OCI-LY3 (cell line): ENCODE measurements at regions not wholly inside any gene's neighbourhood (a gene's known extent, or its start where the extent isn't known, plus 50 kb on each side); places are given as distances from the start of the nearest gene placed in this dataset.
"Not testable (repeated sequence)": the region's sequence is repeated elsewhere in the genome, so short reads cannot be mapped to it uniquely, and the experiment has no call there.

Source experiments
- H2AFZ ChIP-seq: fragments of 200-600, 300-600 bp; shearing (Covaris generic); 2 replicates; pipeline ENCODE4 v1.6.0; 2014; ENCODE audit warnings: antibody characterized with exemption, low read depth, low read length
- H3K27ac ChIP-seq: fragments of 200-600, 300-600 bp; sonication (generic); 2 replicates; pipeline ENCODE4 v1.5.1; 2014; ENCODE audit warnings: mild to moderate bottlenecking, low read length, moderate library complexity, mixed read lengths
- H3K27me3 ChIP-seq: fragments of 200-600, 300-600 bp; sonication (generic); 2 replicates; pipeline ENCODE4 v1.6.1; 2014; ENCODE audit warnings: low read depth, low read length, mixed read lengths
- H3K36me3 ChIP-seq: fragments of 200-600, 300-600 bp; sonication (generic); replicated peaks from 2 replicates; pipeline ENCODE3; 2014; ENCODE audit warnings: low read depth, low read length, mixed read lengths
- H3K4me1 ChIP-seq: fragments of 300-600, 200-600 bp; sonication (generic); 2 replicates; pipeline ENCODE4 v1.6.1; 2014; ENCODE audit warnings: low read length, mixed read lengths
- H3K4me2 ChIP-seq: fragments of 200-600, 300-600 bp; sonication (generic); 2 replicates; pipeline ENCODE4 v1.6.1; 2014; ENCODE audit warnings: low read length, mixed read lengths
- H3K4me3 ChIP-seq: fragments of 300-600, 200-600 bp; sonication (generic); 2 replicates; pipeline ENCODE4 v1.5.1; 2014; ENCODE audit warnings: antibody characterized with exemption, mild to moderate bottlenecking, low read length, moderate library complexity
- H3K79me2 ChIP-seq: fragments of 300-600, 200-600 bp; shearing (Covaris generic); 2 replicates; pipeline ENCODE4 v1.6.1; 2014; ENCODE audit warnings: mild to moderate bottlenecking, low read length, mixed read lengths
- H3K9ac ChIP-seq: fragments of 300-600, 200-600 bp; shearing (Covaris generic); 2 replicates; pipeline ENCODE4 v1.6.0; 2014; ENCODE audit warnings: mild to moderate bottlenecking, low read length, moderate library complexity
- H3K9me3 ChIP-seq: fragments of 200-600, 300-600 bp; shearing (Covaris generic); 2 replicates; pipeline ENCODE4 v1.6.1; 2014; ENCODE audit warnings: low read length, mixed read lengths; ENCODE audit not compliant: insufficient read depth
- H4K20me1 ChIP-seq: fragments of 200-600, 300-600 bp; sonication (generic); 2 replicates; pipeline ENCODE4 v1.6.1; 2016; ENCODE audit warnings: low read length, mixed read lengths; ENCODE audit not compliant: insufficient read depth
- EZH2phosphoT487 ChIP-seq: fragments of 200-600 bp; shearing (Covaris generic); IDR thresholded peaks from 2 replicates; pipeline ENCODE4 v1.6.1; 2018; ENCODE audit warnings: antibody characterized with exemption, mixed run types, low read depth
- TF ChIP-seq, protein P1 (sequence below): fragments of 200-600, 300-600 bp; sonication (generic); IDR thresholded peaks from 2 replicates; pipeline ENCODE4 v1.5.1; 2014; ENCODE audit warnings: antibody characterized with exemption, low read length, low read depth

DNA sequence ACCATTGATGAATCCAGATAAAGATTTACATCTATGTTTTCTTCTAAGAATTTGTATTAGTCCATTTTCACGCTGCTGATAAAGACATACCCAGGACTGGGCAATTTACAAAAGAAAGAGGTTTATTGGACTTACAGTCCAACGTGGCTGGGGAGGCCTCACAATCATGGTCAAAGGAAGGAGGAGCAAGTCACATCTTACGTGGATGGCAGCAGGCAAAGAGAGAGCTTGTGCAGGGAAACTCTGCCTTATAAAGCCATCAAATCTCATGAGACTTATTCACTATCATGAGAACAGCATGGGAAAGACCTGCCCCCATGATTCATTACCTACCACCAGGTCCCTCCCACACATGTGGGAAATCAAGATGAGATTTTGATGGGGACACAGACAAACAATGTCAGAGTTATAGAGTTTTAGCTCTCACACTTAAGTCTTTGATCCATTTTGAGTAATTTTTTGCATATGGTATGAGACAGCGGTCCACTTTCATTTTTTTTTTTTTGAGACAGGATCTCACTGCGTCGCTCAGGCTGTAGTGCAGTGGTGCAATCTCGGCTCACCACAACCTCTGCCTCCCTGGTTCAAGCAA lies 53.5 kb upstream of the JADE2 start:
- H3K36me3 ChIP-seq, H3K79me2 ChIP-seq, H3K4me2 ChIP-seq, H2AFZ ChIP-seq, H3K4me1 ChIP-seq, H3K27me3 ChIP-seq, H3K27ac ChIP-seq, H4K20me1 ChIP-seq, H3K9me3 ChIP-seq, H3K4me3 ChIP-seq, H3K9ac ChIP-seq: not testable (repeated sequence)

DNA sequence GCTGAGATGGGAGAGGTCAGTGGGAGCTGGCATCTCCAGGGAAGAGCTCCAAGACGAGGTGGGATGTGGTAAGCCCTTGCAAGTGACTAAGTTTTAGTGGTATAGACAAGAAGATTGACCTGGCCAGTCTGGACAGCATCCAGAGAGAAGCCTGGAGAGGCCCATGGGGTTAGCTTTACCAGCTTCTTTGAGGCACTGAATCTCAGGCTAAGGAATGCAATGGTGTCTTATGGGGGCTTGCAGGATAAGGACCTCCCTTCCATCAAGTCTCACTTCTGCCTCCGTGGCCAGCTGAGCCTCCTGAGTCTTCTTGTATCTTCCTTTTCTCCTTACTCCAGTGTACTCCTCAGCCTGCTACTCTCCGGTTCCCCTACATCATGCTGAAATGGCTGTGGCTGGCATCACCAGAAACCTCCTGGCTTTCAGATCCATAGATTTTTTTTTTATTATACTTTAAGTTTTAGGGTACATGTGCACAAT lies 56.5 kb upstream of the JADE2 start:
- H3K9ac ChIP-seq: no peak overlapping the region
- TF ChIP-seq EZH2phosphoT487: no peak
- TF ChIP-seq, protein P1, sequence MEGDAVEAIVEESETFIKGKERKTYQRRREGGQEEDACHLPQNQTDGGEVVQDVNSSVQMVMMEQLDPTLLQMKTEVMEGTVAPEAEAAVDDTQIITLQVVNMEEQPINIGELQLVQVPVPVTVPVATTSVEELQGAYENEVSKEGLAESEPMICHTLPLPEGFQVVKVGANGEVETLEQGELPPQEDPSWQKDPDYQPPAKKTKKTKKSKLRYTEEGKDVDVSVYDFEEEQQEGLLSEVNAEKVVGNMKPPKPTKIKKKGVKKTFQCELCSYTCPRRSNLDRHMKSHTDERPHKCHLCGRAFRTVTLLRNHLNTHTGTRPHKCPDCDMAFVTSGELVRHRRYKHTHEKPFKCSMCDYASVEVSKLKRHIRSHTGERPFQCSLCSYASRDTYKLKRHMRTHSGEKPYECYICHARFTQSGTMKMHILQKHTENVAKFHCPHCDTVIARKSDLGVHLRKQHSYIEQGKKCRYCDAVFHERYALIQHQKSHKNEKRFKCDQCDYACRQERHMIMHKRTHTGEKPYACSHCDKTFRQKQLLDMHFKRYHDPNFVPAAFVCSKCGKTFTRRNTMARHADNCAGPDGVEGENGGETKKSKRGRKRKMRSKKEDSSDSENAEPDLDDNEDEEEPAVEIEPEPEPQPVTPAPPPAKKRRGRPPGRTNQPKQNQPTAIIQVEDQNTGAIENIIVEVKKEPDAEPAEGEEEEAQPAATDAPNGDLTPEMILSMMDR: no peak
- H4K20me1 ChIP-seq: no peaks in the 10 kb centered on the region
- H3K4me1 ChIP-seq: peaks cover 15% of the 10 kb centered on the region
- no peak overlapping the region for H3K27ac ChIP-seq
- no peak overlapping the region for H3K4me3 ChIP-seq
- H2AFZ ChIP-seq: no peak overlapping the region
- no peaks in the 10 kb centered on the region for H3K79me2 ChIP-seq
- no peak overlapping the region for H3K4me2 ChIP-seq
- H3K36me3 ChIP-seq: no peaks in the 10 kb centered on the region
- H3K9me3 ChIP-seq: no peaks in the 10 kb centered on the region
- H3K27me3 ChIP-seq: no peaks in the 10 kb centered on the region

DNA sequence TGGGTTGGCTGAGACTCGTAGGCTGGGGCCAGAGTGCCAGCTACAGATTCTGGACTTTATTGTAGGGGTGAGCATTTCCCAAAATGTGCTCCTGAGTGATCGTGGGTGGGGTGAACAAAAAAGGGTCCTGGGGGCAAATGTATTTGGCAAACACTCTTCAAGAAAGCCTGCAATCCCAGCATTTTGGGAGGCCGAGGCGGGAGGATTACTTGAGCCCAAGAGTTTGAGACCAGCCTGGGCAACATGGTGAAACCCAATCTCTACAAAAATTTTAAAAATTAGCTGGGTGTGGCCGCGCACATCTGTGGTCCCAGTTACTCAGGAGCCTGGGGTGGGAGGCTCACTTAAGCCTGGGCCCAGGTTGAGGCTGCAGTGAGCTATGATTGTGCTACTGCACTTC lies 55.5 kb upstream of the CDKN2AIPNL start:
- H3K79me2 ChIP-seq: no peaks in the 10 kb centered on the region
- TF ChIP-seq EZH2phosphoT487: no peak
- TF ChIP-seq, protein P1: no peak
- no peak overlapping the region for H3K27ac ChIP-seq
- no peaks in the 10 kb centered on the region for H3K36me3 ChIP-seq
- no peak overlapping the region for H2AFZ ChIP-seq
- H3K4me2 ChIP-seq: no peak overlapping the region
- no peak overlapping the region for H3K9ac ChIP-seq
- no peaks in the 10 kb centered on the region for H3K27me3 ChIP-seq
- H3K9me3 ChIP-seq: no peaks in the 10 kb centered on the region
- H3K4me3 ChIP-seq: no peak overlapping the region
- peaks cover 15% of the 10 kb centered on the region for H3K4me1 ChIP-seq
- no peaks in the 10 kb centered on the region for H4K20me1 ChIP-seq

DNA sequence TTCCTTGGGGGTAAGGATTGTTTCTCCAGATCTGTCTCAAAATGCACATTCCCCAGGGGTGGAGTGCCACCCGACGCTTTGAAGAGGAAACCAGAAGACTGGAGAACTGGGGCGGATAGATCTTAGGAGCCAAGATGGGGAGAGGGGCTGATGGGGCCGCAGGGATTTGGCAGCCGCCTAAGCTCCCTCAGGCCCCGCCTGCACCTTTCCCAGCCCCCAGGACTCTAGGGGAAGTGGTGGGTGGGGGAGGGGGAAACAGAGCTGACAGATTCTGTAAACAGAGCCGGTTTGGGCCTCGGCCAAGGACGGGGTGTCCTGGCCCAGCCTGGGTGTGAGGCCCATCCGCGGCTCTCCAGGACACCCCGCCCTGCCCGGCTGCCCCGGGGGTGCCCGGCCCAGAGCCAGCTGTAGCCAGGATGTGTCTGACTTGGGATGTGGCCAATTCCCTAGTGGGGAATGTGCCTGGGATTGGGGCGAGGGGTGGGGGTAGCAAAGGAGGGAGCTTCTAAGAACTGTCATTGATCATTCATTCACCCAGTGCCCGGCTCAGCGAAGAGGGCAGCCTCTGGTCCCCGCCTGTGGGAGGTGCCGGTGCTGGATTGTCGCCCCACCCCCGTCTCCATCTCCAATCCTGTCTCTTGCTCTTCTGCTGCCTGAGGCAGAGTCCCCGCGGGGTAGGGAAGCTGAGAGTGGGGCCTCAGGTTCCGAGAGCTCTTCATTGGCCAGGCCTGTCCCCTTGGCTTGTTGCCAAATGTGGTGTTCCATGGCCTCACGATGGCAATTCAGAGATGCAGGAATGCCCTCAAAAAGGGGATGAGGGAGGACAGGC lies 54.8 kb upstream of the CDKN2AIPNL start:
- no peak for TF ChIP-seq EZH2phosphoT487
- TF ChIP-seq, protein P1: no peak
- Histone ChIP-seq H3K27ac (peak overlapping the region; percentile 53), H3K79me2 (no peaks in the 10 kb centered on the region), H3K36me3 (no peaks in the 10 kb centered on the region), H2AFZ (peak overlapping the region; percentile 90), H4K20me1 (no peaks in the 10 kb centered on the region), H3K9ac (peak overlapping the region; percentile 90), H3K4me2 (peak overlapping the region; percentile 98), H3K4me3 (peak overlapping the region; percentile 96), H3K9me3 (no peaks in the 10 kb centered on the region), H3K27me3 (no peaks in the 10 kb centered on the region), H3K4me1 (peaks cover 15% of the 10 kb centered on the region)
